ENCODE measurements at regions not wholly inside any gene's neighbourhood (a gene's known extent, or its start where the extent isn't known, plus 50 kb on each side); places are given as distances from the start of the nearest gene placed in this dataset. TPM values are rescaled to one million over a fixed set of nuclear protein-coding genes. Genes with fewer than 3 reads are reported as not detected.

- no peak for DNase-seq (ENCODE audit: low spot score)
- no peaks in the 10 kb centered on the region for H4K20me1 ChIP-seq (ENCODE audit: insufficient read depth, low read length)
- H3K9me2 ChIP-seq (ENCODE audit: insufficient read depth, low read length), result no peaks in the 10 kb centered on the region
- TF ChIP-seq CTCF (conservative IDR thresholded peaks at IDR 0.05; ENCODE audit: low read length) (no peak), EZH2phosphoT487 (IDR thresholded peaks at IDR 0.05; ENCODE audit: borderline replicate concordance, low read depth, low read length) (no peak)
- intact Hi-C loops (cut with micrococcal nuclease; ENCODE audit: unreplicated experiment), result no loop called here
- no peaks in the 10 kb centered on the region for H3K36me3 ChIP-seq (ENCODE audit: insufficient read depth, low read length)
- no peak overlapping the region for H3K27ac ChIP-seq (ENCODE audit: low read depth, low read length, poor library complexity, severe bottlenecking)
- no peak overlapping the region for H3K4me3 ChIP-seq (ENCODE audit: low read depth, low read length, poor library complexity, severe bottlenecking)
- no peak overlapping the region for H2AFZ ChIP-seq (ENCODE audit: low read length)
- no peaks in the 10 kb centered on the region for H3K79me2 ChIP-seq (ENCODE audit: insufficient read depth, low read depth, low read length)
- POLR2A ChIA-PET, result no interaction called here
- BruUV-seq (replicated peaks), result no TSS peak
- H3K4me2 ChIP-seq (ENCODE audit: low read length), result no peak overlapping the region
- H3K4me1 ChIP-seq (ENCODE audit: insufficient read depth, low read length, poor library complexity, severe bottlenecking), result no peaks in the 10 kb centered on the region
- no peaks in the 10 kb centered on the region for H3K9me3 ChIP-seq (ENCODE audit: low read length)
- CTCF ChIA-PET (ENCODE audit: unreplicated experiment), result no interaction called here
Measured at GRCh38 chr12:128205758-128206157, 61.2 kb upstream of the TMEM132C start.

Small RNA genes in the stretch of these regions (small RNA-seq; reads per million reads assigned to genes)
- not detected for gene AC006065.2
- gene AC073913.2, result not detected
- gene HSPE1P20, result not detected
- not detected for gene RF00019
- gene RNU1-104P, result not detected
